SH-SY5Y (cell line): ENCODE measurements at regions not wholly inside any gene's neighbourhood (a gene's known extent, or its start where the extent isn't known, plus 50 kb on each side); places are given as distances from the start of the nearest gene placed in this dataset.

ENCODE experiments used
- GATA2 ChIP-seq: IDR thresholded peaks from 2 replicates; pipeline ENCODE4 v1.6.1; 2011; ENCODE audit warnings: mild to moderate bottlenecking, low read depth, low read length
- GATA3 ChIP-seq: IDR thresholded peaks from 2 replicates; pipeline ENCODE4 v1.6.1; 2011; ENCODE audit warnings: low read depth, mild to moderate bottlenecking, low read length, moderate library complexity

GRCh38 chr14:87579036-87579435 is 413.9 kb downstream of the GALC start:
- no peak for TF ChIP-seq GATA3
- TF ChIP-seq GATA2 = no peak
